Keratinocyte (primary cell): ENCODE measurements at regions not wholly inside any gene's neighbourhood (a gene's known extent, or its start where the extent isn't known, plus 50 kb on each side); places are given as distances from the start of the nearest gene placed in this dataset.

Source experiments
- CTCF ChIP-seq, 3 experiments: IDR thresholded peaks in 1 of 3; conservative IDR thresholded peaks in 1 of 3; optimal IDR thresholded peaks in 1 of 3; 2 replicates in 2 of 3; 3 replicates in 1 of 3; pipeline versions ENCODE3 to v1.5.1; 2011; ENCODE audit warnings: low read length in 3 of 3, mild to moderate bottlenecking in 3 of 3, moderate library complexity in 2 of 3, control low read depth in 1 of 3, inconsistent platforms in 1 of 3; ENCODE audit not compliant: insufficient read depth in 2 of 3; ENCODE audit errors: extremely low read depth in 1 of 3
- EZH2 ChIP-seq: IDR thresholded peaks from one replicate; pipeline ENCODE4 v1.6.1; 2012; ENCODE audit warnings: inconsistent platforms, mild to moderate bottlenecking, low read length, moderate library complexity

- TF ChIP-seq CTCF (optimal IDR thresholded peaks at IDR 0.05 in 1 of 3, IDR thresholded peaks at IDR 0.05 in 1 of 3, conservative IDR thresholded peaks at IDR 0.05 in 1 of 3; ENCODE audit: extremely low read depth in 1 of 3, insufficient read depth in 2 of 3, low read length in 3 of 3) (no peak), EZH2 (no peak)
Observed at GRCh38 chr5:174303437-174304045, 258.0 kb downstream of the NSG2 start.
